ENCODE measurements at regions not wholly inside any gene's neighbourhood (a gene's known extent, or its start where the extent isn't known, plus 50 kb on each side); places are given as distances from the start of the nearest gene placed in this dataset.

- no peak for DNase-seq (ENCODE audit: extremely low read depth in 1 of 11, low read depth in 9 of 11, low spot score in 4 of 11)
Observed at GRCh38 chr5:89287964-89288363, 405.0 kb upstream of the MEF2C start.

GRCh38 chr5:89286320-89286719 lies 403.3 kb upstream of the MEF2C start:
- no peak for DNase-seq (ENCODE audit: extremely low read depth in 1 of 11, low read depth in 9 of 11, low spot score in 4 of 11)

- DNase-seq (ENCODE audit: extremely low read depth in 1 of 11, low read depth in 9 of 11, low spot score in 4 of 11): no peak
Observed at GRCh38 chr5:89283728-89284493, 400.9 kb upstream of the MEF2C start.

GRCh38 chr5:89282554-89283510 lies 399.8 kb upstream of the MEF2C start:
- no peak for DNase-seq (ENCODE audit: extremely low read depth in 1 of 11, low read depth in 9 of 11, low spot score in 4 of 11)

GRCh38 chr5:89281766-89282553 lies 399.0 kb upstream of the MEF2C start:
- no peak for DNase-seq (ENCODE audit: extremely low read depth in 1 of 11, low read depth in 9 of 11, low spot score in 4 of 11)

- DNase-seq (ENCODE audit: extremely low read depth in 1 of 11, low read depth in 9 of 11, low spot score in 4 of 11): no peak
Observed at GRCh38 chr5:89281211-89281610, 398.2 kb upstream of the MEF2C start.

GRCh38 chr5:89280103-89281037 lies 397.4 kb upstream of the MEF2C start:
- no peak for DNase-seq (ENCODE audit: extremely low read depth in 1 of 11, low read depth in 9 of 11, low spot score in 4 of 11)

- DNase-seq (ENCODE audit: extremely low read depth in 1 of 11, low read depth in 9 of 11, low spot score in 4 of 11): no peak
Observed at GRCh38 chr5:89279391-89280036, 396.5 kb upstream of the MEF2C start.

GRCh38 chr5:89277816-89278215 lies 394.8 kb upstream of the MEF2C start:
- DNase-seq (ENCODE audit: extremely low read depth in 1 of 11, low read depth in 9 of 11, low spot score in 4 of 11): no peak

GRCh38 chr5:89276566-89277305 lies 393.8 kb upstream of the MEF2C start:
- DNase-seq (ENCODE audit: extremely low read depth in 1 of 11, low read depth in 9 of 11, low spot score in 4 of 11): no peak

GRCh38 chr5:89275066-89275855 lies 392.3 kb upstream of the MEF2C start:
- DNase-seq (ENCODE audit: extremely low read depth in 1 of 11, low read depth in 9 of 11, low spot score in 4 of 11): no peak

- no peak for DNase-seq (ENCODE audit: extremely low read depth in 1 of 11, low read depth in 9 of 11, low spot score in 4 of 11)
Observed at GRCh38 chr5:89273289-89273688, 390.3 kb upstream of the MEF2C start.

GRCh38 chr5:89270901-89271300 lies 387.9 kb upstream of the MEF2C start:
- no peak for DNase-seq (ENCODE audit: extremely low read depth in 1 of 11, low read depth in 9 of 11, low spot score in 4 of 11)

- DNase-seq (ENCODE audit: extremely low read depth in 1 of 11, low read depth in 9 of 11, low spot score in 4 of 11): no peak
Observed at GRCh38 chr5:89269721-89270120, 386.7 kb upstream of the MEF2C start.

GRCh38 chr5:89268460-89268859 lies 385.5 kb upstream of the MEF2C start:
- no peak for DNase-seq (ENCODE audit: extremely low read depth in 1 of 11, low read depth in 9 of 11, low spot score in 4 of 11)

GRCh38 chr5:89267788-89268187 lies 384.8 kb upstream of the MEF2C start:
- no peak for DNase-seq (ENCODE audit: extremely low read depth in 1 of 11, low read depth in 9 of 11, low spot score in 4 of 11)

All from renal cortex interstitium (tissue), 11 donors.